GM10248 (cell line): ENCODE measurements at regions not wholly inside any gene's neighbourhood (a gene's known extent, or its start where the extent isn't known, plus 50 kb on each side); places are given as distances from the start of the nearest gene placed in this dataset.

Source experiments
- CTCF ChIA-PET: fragments of 300-600 bp; sonication (Branson Sonifier 250); formaldehyde crosslinking; extraction: SDS; loops from one replicate; lab custom pipeline; 2021; ENCODE audit warnings: antibody characterized with exemption; lab: Yijun Ruan, JAX
- POLR2A ChIA-PET: fragments of 350-650 bp; sonication (Branson Sonifier 250); formaldehyde crosslinking; extraction: SDS; loops from one replicate; lab custom pipeline; 2020; ENCODE audit warnings: antibody characterized with exemption; lab: Yijun Ruan, JAX
- DNase-seq: peaks from one replicate; pipeline ENCODE4 v3.0.0; 2012; ENCODE audit errors: extremely low spot score
- CTCF ChIP-seq: IDR thresholded peaks from 2 replicates; pipeline ENCODE4 v1.5.1; 2012; ENCODE audit warnings: mild to moderate bottlenecking, low read depth; ENCODE audit errors: extremely low read depth, missing control alignments, control extremely low read depth

- TF ChIP-seq CTCF, result no peak
- no peak for DNase-seq
- CTCF ChIA-PET, result no interaction called here
- POLR2A ChIA-PET, result no interaction called here
Measured at GRCh38 chrX:137413190-137413589, 152.7 kb upstream of the ZIC3 start.

- no peak for DNase-seq
- ChIA-PET CTCF (no interaction called here), POLR2A (no interaction called here)
- no peak for TF ChIP-seq CTCF
Measured at GRCh38 chrX:137405449-137406140, 160.3 kb upstream of the ZIC3 start.

GRCh38 chrX:137401092-137401491, 164.8 kb upstream of the ZIC3 start:
- no peak for DNase-seq
- CTCF ChIA-PET, result no interaction called here
- POLR2A ChIA-PET, result no interaction called here
- no peak for TF ChIP-seq CTCF

GRCh38 chrX:137387646-137388045, 178.3 kb upstream of the ZIC3 start:
- no peak for TF ChIP-seq CTCF
- CTCF ChIA-PET, result no interaction called here
- DNase-seq, result no peak
- POLR2A ChIA-PET, result no interaction called here

GRCh38 chrX:137366018-137366633, 199.8 kb upstream of the ZIC3 start:
- DNase-seq, result no peak
- POLR2A ChIA-PET, result no interaction called here
- CTCF ChIA-PET, result no interaction called here
- no peak for TF ChIP-seq CTCF

- POLR2A ChIA-PET, result no interaction called here
- DNase-seq, result no peak
- no peak for TF ChIP-seq CTCF
- CTCF ChIA-PET, result no interaction called here
Measured at GRCh38 chrX:137363559-137363958, 202.4 kb upstream of the ZIC3 start.

- CTCF ChIA-PET, result no interaction called here
- DNase-seq, result no peak
- POLR2A ChIA-PET, result no interaction called here
- TF ChIP-seq CTCF, result no peak
Measured at GRCh38 chrX:137362583-137362982, 203.3 kb upstream of the ZIC3 start.
